ENCODE measurements at regions not wholly inside any gene's neighbourhood (a gene's known extent, or its start where the extent isn't known, plus 50 kb on each side); places are given as distances from the start of the nearest gene placed in this dataset.

DNA sequence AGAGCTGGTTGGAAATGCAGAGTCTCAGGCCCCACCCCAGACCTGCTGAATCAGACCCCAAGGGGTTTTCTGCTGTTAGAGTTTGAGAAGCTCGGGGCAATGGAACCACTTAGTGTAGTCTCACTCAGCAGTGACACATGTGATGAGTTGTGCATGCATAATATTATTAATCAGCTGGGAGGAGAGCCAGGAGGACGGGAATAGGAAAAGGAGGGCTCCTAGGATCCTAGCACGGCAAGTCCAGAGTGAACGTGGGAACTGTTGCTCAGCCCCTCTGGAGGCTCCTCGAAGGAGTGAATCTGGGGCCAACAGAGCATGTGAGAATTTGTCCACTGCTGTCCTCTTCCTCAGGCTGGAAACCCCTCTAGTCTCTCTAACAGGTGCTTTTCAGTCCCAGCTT lies 87.1 kb downstream of the HS1BP3 start:
- H4K20me1 ChIP-seq (ENCODE audit: low read depth) = peaks cover 4% of the 10 kb centered on the region
- H3K9me3 Mint-ChIP-seq = no peaks in the 10 kb centered on the region
- no peak overlapping the region for H3K27ac Mint-ChIP-seq
- H3F3A ChIP-seq (ENCODE audit: low read depth) = no peaks in the 10 kb centered on the region
- H3K4me3 ChIP-seq = no peak overlapping the region
- no peak overlapping the region for H3K4me3 Mint-ChIP-seq
- no peak overlapping the region for H2AFZ ChIP-seq (replicated peaks)
- no peaks in the 10 kb centered on the region for H3K79me2 ChIP-seq (ENCODE audit: low read depth)
- no peaks in the 10 kb centered on the region for H3K9me3 ChIP-seq (ENCODE audit: low read depth)
- no peak overlapping the region for H3K9ac ChIP-seq
- DNase-seq (ENCODE audit: low spot score) = no peak
- peaks cover 46% of the 10 kb centered on the region for H3K27me3 ChIP-seq
- H3K27ac ChIP-seq = no peak overlapping the region
- H3K27me3 Mint-ChIP-seq (ENCODE audit: insufficient read depth, low read depth) = peaks cover 15% of the 10 kb centered on the region
- H3K4me2 ChIP-seq = no peak overlapping the region
- H3K4me1 ChIP-seq = peaks cover 16% of the 10 kb centered on the region
- TF ChIP-seq EZH2 (IDR thresholded peaks at IDR 0.05) (no peak), EZH2phosphoT487 (IDR thresholded peaks at IDR 0.05) (no peak)
- TF ChIP-seq, protein P1, sequence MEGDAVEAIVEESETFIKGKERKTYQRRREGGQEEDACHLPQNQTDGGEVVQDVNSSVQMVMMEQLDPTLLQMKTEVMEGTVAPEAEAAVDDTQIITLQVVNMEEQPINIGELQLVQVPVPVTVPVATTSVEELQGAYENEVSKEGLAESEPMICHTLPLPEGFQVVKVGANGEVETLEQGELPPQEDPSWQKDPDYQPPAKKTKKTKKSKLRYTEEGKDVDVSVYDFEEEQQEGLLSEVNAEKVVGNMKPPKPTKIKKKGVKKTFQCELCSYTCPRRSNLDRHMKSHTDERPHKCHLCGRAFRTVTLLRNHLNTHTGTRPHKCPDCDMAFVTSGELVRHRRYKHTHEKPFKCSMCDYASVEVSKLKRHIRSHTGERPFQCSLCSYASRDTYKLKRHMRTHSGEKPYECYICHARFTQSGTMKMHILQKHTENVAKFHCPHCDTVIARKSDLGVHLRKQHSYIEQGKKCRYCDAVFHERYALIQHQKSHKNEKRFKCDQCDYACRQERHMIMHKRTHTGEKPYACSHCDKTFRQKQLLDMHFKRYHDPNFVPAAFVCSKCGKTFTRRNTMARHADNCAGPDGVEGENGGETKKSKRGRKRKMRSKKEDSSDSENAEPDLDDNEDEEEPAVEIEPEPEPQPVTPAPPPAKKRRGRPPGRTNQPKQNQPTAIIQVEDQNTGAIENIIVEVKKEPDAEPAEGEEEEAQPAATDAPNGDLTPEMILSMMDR (IDR thresholded peaks at IDR 0.05) = no peak
- H3K4me1 Mint-ChIP-seq = peaks cover 69% of the 10 kb centered on the region
- no peaks in the 10 kb centered on the region for H3K36me3 ChIP-seq
- no peaks in the 10 kb centered on the region for H3K36me3 Mint-ChIP-seq

DNA sequence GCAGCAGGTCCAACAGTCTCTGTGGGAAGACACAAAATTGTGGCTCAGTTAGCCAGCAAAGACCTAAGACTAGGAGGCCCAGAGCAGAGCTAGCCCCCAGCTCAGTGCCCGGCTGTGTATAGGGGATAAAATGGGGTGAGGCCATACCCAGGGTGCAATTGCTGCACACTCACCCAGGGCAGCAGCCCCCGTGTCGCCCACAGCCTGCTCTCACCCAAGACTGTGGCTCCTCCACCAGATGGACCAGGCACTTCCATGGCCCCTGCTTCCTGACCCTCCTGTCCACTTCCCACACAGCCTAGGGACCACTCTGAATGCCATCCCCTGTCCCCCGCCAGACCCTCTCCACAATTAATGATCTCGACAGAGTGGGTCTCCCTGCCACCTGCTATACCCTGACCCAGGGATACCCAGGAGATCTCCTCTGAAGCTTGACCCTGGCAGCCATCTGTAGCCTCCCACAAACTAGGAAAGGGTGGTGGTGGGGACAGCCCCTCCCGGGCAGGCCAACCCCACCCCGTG lies 85.7 kb downstream of the HS1BP3 start:
- peak overlapping the region; percentile 91 for H3K27ac Mint-ChIP-seq
- H3K4me3 Mint-ChIP-seq = no peak overlapping the region
- peaks cover 4% of the 10 kb centered on the region for H4K20me1 ChIP-seq (ENCODE audit: low read depth)
- TF ChIP-seq, protein P1 (IDR thresholded peaks at IDR 0.05) = no peak
- TF ChIP-seq EZH2 (IDR thresholded peaks at IDR 0.05) (no peak), EZH2phosphoT487 (IDR thresholded peaks at IDR 0.05) (no peak)
- peaks cover 12% of the 10 kb centered on the region for H3K27me3 Mint-ChIP-seq (ENCODE audit: insufficient read depth, low read depth)
- DNase-seq (ENCODE audit: low spot score) = no peak
- no peak overlapping the region for H3K4me3 ChIP-seq
- no peaks in the 10 kb centered on the region for H3K9me3 Mint-ChIP-seq
- H2AFZ ChIP-seq (replicated peaks) = no peak overlapping the region
- H3F3A ChIP-seq (ENCODE audit: low read depth) = no peaks in the 10 kb centered on the region
- peaks cover 59% of the 10 kb centered on the region for H3K27me3 ChIP-seq
- H3K36me3 Mint-ChIP-seq = no peaks in the 10 kb centered on the region
- H3K9me3 ChIP-seq (ENCODE audit: low read depth) = no peaks in the 10 kb centered on the region
- no peak overlapping the region for H3K9ac ChIP-seq
- H3K4me1 Mint-ChIP-seq = peaks cover 81% of the 10 kb centered on the region
- no peak overlapping the region for H3K4me2 ChIP-seq
- H3K4me1 ChIP-seq = peaks cover 16% of the 10 kb centered on the region
- no peak overlapping the region for H3K27ac ChIP-seq
- no peaks in the 10 kb centered on the region for H3K36me3 ChIP-seq
- no peaks in the 10 kb centered on the region for H3K79me2 ChIP-seq (ENCODE audit: low read depth)

GRCh38 chr2:20565623-20566236 lies 85.2 kb downstream of the HS1BP3 start:
- Histone ChIP-seq H3K27ac (no peak overlapping the region), H3K27me3 (peaks cover 64% of the 10 kb centered on the region), H3K9me3 (ENCODE audit: low read depth) (no peaks in the 10 kb centered on the region), H3K4me3 (no peak overlapping the region), H3K4me2 (no peak overlapping the region), H3K9ac (no peak overlapping the region), H3K36me3 (no peaks in the 10 kb centered on the region), H4K20me1 (ENCODE audit: low read depth) (peaks cover 4% of the 10 kb centered on the region), H3F3A (ENCODE audit: low read depth) (no peaks in the 10 kb centered on the region), H3K4me1 (peaks cover 16% of the 10 kb centered on the region), H2AFZ (replicated peaks) (no peak overlapping the region), H3K79me2 (ENCODE audit: low read depth) (no peaks in the 10 kb centered on the region)
- TF ChIP-seq, protein P1 (IDR thresholded peaks at IDR 0.05) = no peak
- TF ChIP-seq EZH2phosphoT487 (IDR thresholded peaks at IDR 0.05) (no peak), EZH2 (IDR thresholded peaks at IDR 0.05) (no peak)
- H3K36me3 Mint-ChIP-seq = no peaks in the 10 kb centered on the region
- DNase-seq (ENCODE audit: low spot score) = peak; percentile 39
- H3K27me3 Mint-ChIP-seq (ENCODE audit: insufficient read depth, low read depth) = peaks cover 15% of the 10 kb centered on the region
- H3K4me1 Mint-ChIP-seq = peaks cover 77% of the 10 kb centered on the region
- H3K4me3 Mint-ChIP-seq = no peak overlapping the region
- H3K27ac Mint-ChIP-seq = peak overlapping the region; percentile 91
- H3K9me3 Mint-ChIP-seq = no peaks in the 10 kb centered on the region

All from neural progenitor cell (in vitro differentiated cells).